Cardiac fibroblast (primary cell): ENCODE measurements at regions not wholly inside any gene's neighbourhood (a gene's known extent, or its start where the extent isn't known, plus 50 kb on each side); places are given as distances from the start of the nearest gene placed in this dataset.
"Not testable (repeated sequence)": the region's sequence is repeated elsewhere in the genome, so short reads cannot be mapped to it uniquely, and the experiment has no call there.

Experiments used
- DNase-seq, 2 donors: peaks; one replicate each; pipeline versions ENCODE4 v3.0.0 to v3.0.0-alpha.2; 2010; ENCODE audit warnings: low read depth in 2 of 2
- H3K4me3 ChIP-seq, 2 donors: replicated peaks in 1 of 2; 1 replicate in 1 of 2; 2 replicates in 1 of 2; pipeline ENCODE4 v1.5.1; 2011; ENCODE audit warnings: low read depth in 2 of 2, low read length in 2 of 2, mild to moderate bottlenecking in 2 of 2, moderate library complexity in 1 of 2
- TF ChIP-seq, protein P1 (sequence below): IDR thresholded peaks from one replicate; pipeline ENCODE4 v1.5.1; 2011; ENCODE audit warnings: low read depth, mild to moderate bottlenecking, low read length, inconsistent platforms

DNA sequence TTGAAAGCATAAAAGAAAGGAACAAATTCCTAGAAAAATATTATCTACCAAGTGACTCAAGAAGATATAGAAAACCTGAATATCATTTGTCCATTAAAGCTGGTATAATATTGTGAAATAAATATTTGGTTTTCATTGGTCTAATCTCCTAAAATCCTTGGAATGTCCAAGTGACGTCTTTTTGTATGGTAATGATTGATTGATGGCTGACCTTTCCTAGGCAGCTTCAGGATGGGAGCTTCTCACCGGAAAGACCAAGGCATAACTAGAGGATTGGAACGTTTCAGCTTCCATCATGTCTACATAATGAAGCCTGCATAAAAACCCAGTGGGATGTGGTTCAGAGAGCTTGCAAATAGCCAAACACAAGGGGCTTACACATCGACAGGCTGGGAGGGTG, 57.6 kb upstream of the MAN1A1 start:
- no peak overlapping the region for H3K4me3 ChIP-seq
- TF ChIP-seq, protein P1, sequence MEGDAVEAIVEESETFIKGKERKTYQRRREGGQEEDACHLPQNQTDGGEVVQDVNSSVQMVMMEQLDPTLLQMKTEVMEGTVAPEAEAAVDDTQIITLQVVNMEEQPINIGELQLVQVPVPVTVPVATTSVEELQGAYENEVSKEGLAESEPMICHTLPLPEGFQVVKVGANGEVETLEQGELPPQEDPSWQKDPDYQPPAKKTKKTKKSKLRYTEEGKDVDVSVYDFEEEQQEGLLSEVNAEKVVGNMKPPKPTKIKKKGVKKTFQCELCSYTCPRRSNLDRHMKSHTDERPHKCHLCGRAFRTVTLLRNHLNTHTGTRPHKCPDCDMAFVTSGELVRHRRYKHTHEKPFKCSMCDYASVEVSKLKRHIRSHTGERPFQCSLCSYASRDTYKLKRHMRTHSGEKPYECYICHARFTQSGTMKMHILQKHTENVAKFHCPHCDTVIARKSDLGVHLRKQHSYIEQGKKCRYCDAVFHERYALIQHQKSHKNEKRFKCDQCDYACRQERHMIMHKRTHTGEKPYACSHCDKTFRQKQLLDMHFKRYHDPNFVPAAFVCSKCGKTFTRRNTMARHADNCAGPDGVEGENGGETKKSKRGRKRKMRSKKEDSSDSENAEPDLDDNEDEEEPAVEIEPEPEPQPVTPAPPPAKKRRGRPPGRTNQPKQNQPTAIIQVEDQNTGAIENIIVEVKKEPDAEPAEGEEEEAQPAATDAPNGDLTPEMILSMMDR: no peak

DNA sequence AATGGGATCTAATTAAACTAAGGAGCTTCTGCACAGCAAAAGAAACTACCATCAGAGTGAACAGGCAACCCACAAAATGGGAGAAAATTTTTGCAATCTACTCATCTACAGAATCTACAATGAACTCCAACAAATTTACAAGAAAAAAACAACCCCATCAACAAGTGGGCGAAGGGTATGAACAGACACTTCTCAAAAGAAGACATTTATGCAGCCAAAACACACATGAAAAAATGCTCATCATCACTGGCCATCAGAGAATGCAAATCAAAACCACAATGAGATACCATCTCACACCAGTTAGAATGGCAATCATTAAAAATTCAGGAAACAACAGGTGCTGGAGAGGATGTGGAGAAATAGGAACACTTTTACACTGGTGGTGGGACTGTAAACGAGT, 55.6 kb upstream of the MAN1A1 start:
- DNase-seq, H3K4me3 ChIP-seq: not testable (repeated sequence)

More for the DNA sequence above, 57.6 kb upstream of the MAN1A1 start:
- DNase-seq: no peak
